ENCODE measurements at regions not wholly inside any gene's neighbourhood (a gene's known extent, or its start where the extent isn't known, plus 50 kb on each side); places are given as distances from the start of the nearest gene placed in this dataset.

- no peak for TF ChIP-seq CTCF (IDR thresholded peaks at IDR 0.05; ENCODE audit: low read length)
- no peak for TF ChIP-seq EZH2 (IDR thresholded peaks at IDR 0.05; ENCODE audit: borderline replicate concordance, low read length)
Measured at GRCh38 chr17:73715769-73716168, 71.5 kb upstream of the SDK2 start.

Measured in OCI-LY1 (cell line).